DMS 273 treated with DMSO at 0.1 percent for 48 hours (cell line): ENCODE measurements at regions not wholly inside any gene's neighbourhood (a gene's known extent, or its start where the extent isn't known, plus 50 kb on each side); places are given as distances from the start of the nearest gene placed in this dataset.

Experiments
- DNase-seq: peaks from one replicate; lab custom pipeline; 2025; lab: John Stamatoyannopoulos, UW

GRCh38 chr9:79213417-79214125 is 358.2 kb upstream of the TLE4 start:
- DNase-seq = no peak

GRCh38 chr9:79215821-79216220 is 355.9 kb upstream of the TLE4 start:
- no peak for DNase-seq

- no peak for DNase-seq
Measured at GRCh38 chr9:79220251-79220650, 351.5 kb upstream of the TLE4 start.

- DNase-seq = no peak
Measured at GRCh38 chr9:79220666-79221065, 351.1 kb upstream of the TLE4 start.

- no peak for DNase-seq
Measured at GRCh38 chr9:79221084-79221483, 350.7 kb upstream of the TLE4 start.

GRCh38 chr9:79222483-79222882 is 349.3 kb upstream of the TLE4 start:
- DNase-seq = no peak

GRCh38 chr9:79224672-79225433 is 346.9 kb upstream of the TLE4 start:
- no peak for DNase-seq

GRCh38 chr9:79233542-79233941 is 338.2 kb upstream of the TLE4 start:
- DNase-seq = peak; percentile 11

GRCh38 chr9:79236466-79236865 is 335.3 kb upstream of the TLE4 start:
- no peak for DNase-seq

- DNase-seq = no peak
Measured at GRCh38 chr9:79237861-79238260, 333.9 kb upstream of the TLE4 start.

- no peak for DNase-seq
Measured at GRCh38 chr9:79240774-79241173, 331.0 kb upstream of the TLE4 start.

- DNase-seq = no peak
Measured at GRCh38 chr9:79242489-79242888, 329.3 kb upstream of the TLE4 start.

- no peak for DNase-seq
Measured at GRCh38 chr9:79246170-79246569, 325.6 kb upstream of the TLE4 start.

GRCh38 chr9:79247021-79247420 is 324.7 kb upstream of the TLE4 start:
- DNase-seq = no peak

- no peak for DNase-seq
Measured at GRCh38 chr9:79250806-79251205, 321.0 kb upstream of the TLE4 start.

GRCh38 chr9:79254900-79255650 is 316.7 kb upstream of the TLE4 start:
- peak; percentile 6 for DNase-seq

GRCh38 chr9:79255651-79256260 is 316.0 kb upstream of the TLE4 start:
- DNase-seq = no peak

- peak; percentile 63 for DNase-seq
Measured at GRCh38 chr9:79256691-79257213, 315.0 kb upstream of the TLE4 start.

- DNase-seq = no peak
Measured at GRCh38 chr9:79257228-79257781, 314.5 kb upstream of the TLE4 start.

GRCh38 chr9:79257790-79258351 is 313.9 kb upstream of the TLE4 start:
- no peak for DNase-seq

- DNase-seq = no peak
Measured at GRCh38 chr9:79259858-79260257, 311.9 kb upstream of the TLE4 start.

- no peak for DNase-seq
Measured at GRCh38 chr9:79263628-79264027, 308.1 kb upstream of the TLE4 start.
